ENCODE measurements at regions not wholly inside any gene's neighbourhood (a gene's known extent, or its start where the extent isn't known, plus 50 kb on each side); places are given as distances from the start of the nearest gene placed in this dataset.

GRCh38 chr1:60367532-60367931, 294.0 kb upstream of the C1orf87 start:
- no peak for DNase-seq (ENCODE audit: low read depth in 2 of 2)

DNA sequence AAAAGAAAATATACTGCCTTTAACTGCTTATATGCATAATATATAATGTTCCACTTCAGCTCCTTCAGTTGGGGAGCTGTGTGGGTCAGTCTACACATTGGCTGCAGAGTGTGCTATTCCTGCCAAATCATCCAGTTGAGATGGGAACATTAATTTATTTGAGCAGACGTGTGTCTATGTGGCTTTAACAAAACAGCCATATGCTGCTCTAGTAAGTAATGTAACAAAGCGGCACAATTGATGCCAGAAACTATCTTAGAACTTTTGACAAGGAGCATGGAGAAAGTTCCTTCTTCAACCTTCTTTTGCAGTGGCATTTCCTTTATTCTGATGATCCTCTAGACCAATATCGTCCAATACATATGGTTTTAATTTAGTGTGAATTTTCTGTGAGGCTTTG, 285.9 kb upstream of the C1orf87 start:
- DNase-seq (ENCODE audit: low read depth in 2 of 2): no peak

GRCh38 chr1:60350531-60350930, 277.0 kb upstream of the C1orf87 start:
- DNase-seq (ENCODE audit: low read depth in 2 of 2): no peak

- no peak for DNase-seq (ENCODE audit: low read depth in 2 of 2)
Observed at GRCh38 chr1:60348884-60349283, 275.3 kb upstream of the C1orf87 start.

DNA sequence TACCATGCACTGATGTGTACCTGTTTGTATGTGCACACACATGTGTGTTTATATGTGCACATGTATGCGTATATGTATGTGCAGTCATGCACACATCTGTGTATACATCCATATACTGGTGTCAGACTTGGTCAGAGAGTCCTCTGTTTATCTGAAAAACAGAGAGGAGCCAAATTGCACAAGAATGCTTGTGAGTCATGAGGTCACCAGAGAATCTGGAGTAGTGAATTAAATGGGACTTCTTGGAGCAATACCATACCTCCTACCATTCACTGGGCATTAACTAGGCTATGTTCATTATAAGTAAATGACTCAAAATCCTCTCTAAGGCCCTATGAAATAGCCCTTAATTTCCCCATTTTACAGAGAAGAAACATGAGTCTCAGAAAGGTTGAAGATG, 272.1 kb upstream of the C1orf87 start:
- no peak for DNase-seq (ENCODE audit: low read depth in 2 of 2)

DNA sequence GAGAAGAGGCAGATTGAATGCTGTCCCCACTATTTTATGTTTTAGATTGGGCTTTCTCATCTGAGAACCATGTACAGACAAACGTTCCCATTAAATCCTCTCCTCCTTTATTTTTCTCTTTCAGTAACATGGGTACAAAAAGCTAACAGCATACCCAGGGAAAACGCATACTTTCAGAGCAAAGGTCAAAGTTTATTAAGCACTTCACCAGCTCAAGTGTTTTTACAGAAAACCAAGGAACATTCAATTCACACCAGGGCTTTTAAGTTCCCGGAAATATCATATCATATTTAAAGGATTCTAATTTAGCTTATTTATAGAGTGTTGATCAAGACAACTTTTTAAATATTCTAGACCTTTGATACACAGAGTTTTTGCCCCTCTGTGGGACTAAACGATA, 271.5 kb upstream of the C1orf87 start:
- DNase-seq (ENCODE audit: low read depth in 2 of 2): no peak

GRCh38 chr1:60343736-60344135, 270.2 kb upstream of the C1orf87 start:
- DNase-seq (ENCODE audit: low read depth in 2 of 2): no peak

- DNase-seq (ENCODE audit: low read depth in 2 of 2): no peak
Observed at GRCh38 chr1:60342569-60342968, 269.0 kb upstream of the C1orf87 start.

DNA sequence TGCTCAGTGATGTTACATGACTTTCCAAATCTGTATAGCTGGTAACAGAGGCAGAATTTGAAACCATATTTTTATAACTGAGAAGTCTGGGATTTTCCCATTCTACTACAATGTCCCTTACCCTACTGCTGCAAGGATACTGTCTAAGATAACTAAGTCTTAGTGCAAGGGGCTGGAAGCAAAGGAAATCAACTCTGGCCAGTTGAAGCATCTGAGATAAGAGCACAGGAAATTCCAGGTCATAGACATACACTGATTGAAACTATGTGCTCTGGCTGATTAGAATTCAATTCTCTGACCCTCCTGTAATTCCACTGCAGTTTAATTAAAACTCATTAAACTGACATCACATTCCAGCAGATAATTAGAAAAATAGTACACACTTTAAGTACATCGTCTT, 267.7 kb upstream of the C1orf87 start:
- DNase-seq (ENCODE audit: low read depth in 2 of 2): no peak

DNA sequence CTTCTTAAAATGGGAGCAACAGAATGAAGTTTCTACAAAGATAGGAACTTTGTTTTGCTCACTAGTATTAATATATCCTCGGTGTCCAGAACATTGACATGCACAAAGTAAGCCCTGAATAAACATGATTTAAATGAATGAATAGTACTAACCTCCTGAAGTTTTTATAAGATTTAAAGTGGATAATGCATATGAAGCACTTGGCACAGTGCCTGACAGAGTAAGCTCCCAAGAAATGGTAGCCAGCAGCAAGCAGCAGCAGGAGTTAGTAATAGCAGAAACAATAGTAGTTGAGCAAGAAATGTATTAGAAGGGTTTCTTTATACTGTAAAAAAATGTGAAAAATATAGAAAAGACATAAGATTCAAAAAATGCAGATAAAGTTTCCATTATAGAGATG, 258.1 kb upstream of the C1orf87 start:
- no peak for DNase-seq (ENCODE audit: low read depth in 2 of 2)

GRCh38 chr1:60329651-60330050, 256.1 kb upstream of the C1orf87 start:
- DNase-seq (ENCODE audit: low read depth in 2 of 2): no peak

GRCh38 chr1:60311838-60312237, 238.3 kb upstream of the C1orf87 start:
- no peak for DNase-seq (ENCODE audit: low read depth in 2 of 2)

GRCh38 chr1:60299581-60299980, 226.0 kb upstream of the C1orf87 start:
- no peak for DNase-seq (ENCODE audit: low read depth in 2 of 2)

DNA sequence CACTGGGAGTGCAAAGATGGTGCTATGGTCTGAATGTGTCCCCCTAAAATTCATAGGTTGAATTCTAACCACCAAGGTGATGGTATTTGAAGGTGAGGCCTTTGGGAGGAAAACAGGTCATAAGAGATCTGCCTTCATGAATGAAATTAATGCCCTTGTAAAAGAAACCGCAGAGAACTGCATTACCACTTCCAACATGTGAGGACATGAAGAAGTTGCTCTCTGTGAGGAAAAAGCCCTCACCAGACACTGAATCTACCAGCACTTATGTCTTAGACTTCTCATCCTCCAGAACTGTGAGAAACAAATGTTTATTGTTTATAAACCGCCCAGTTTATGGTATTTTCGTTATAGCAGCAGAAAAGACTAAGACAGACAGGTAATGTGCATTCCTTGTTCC, 224.7 kb upstream of the C1orf87 start:
- no peak for DNase-seq (ENCODE audit: low read depth in 2 of 2)

DNA sequence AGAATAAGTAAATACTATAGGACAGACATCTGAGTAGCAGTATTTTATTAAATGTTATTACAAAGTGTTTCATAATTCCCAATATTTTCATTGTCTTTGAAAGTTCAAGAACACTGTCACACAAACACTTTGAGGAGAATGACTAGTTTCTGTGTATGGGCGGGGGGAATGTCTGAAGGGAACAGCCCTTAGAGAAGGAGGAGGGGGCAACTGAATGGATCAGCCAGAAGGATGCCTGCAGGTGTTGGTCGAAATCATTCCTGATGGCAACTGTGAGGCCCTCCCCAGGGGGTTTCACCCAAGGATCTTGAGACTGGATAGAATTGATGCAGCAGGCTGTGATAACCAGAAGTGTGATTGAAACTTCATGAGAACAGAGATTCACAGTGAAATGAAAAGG, 223.2 kb upstream of the C1orf87 start:
- no peak for DNase-seq (ENCODE audit: low read depth in 2 of 2)

DNA sequence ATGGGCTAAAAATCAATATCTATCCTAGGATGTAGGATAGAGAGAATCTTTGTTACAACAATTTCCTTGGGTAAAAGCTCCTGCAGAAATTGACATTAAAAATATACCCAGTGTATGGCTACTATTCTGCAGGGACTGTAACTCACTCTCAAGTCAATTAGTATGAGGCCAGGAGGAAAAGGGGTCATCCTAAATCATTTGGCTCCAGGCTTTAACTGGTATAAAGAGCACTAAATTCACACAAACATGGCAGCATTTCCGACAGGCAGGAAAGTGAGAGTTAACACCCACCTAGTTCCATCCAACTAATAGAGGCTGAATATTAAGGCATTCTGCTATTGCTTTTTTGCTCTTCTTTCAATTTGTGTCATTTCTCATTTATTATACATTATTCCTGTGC, 218.6 kb upstream of the C1orf87 start:
- no peak for DNase-seq (ENCODE audit: low read depth in 2 of 2)

DNA sequence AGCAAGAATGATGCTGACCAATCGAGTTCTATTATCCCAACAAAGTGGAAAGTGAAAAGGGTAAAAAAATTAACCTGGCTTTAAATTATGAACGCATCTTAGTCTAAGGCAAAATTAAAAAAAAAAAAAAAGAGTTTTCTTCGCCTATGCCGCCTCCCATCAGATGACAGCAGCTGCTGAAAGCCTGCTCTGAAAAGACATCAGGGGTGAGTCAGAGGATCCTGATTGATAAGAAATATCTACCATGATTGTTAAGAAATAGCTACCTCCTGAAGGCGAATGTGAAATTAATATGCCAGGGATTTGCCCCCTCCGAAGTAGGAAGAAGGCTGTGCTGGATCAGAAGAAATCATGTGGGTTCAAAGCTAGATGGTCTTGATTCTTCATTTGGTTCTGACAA, 216.8 kb upstream of the C1orf87 start:
- DNase-seq (ENCODE audit: low read depth in 2 of 2): no peak

DNA sequence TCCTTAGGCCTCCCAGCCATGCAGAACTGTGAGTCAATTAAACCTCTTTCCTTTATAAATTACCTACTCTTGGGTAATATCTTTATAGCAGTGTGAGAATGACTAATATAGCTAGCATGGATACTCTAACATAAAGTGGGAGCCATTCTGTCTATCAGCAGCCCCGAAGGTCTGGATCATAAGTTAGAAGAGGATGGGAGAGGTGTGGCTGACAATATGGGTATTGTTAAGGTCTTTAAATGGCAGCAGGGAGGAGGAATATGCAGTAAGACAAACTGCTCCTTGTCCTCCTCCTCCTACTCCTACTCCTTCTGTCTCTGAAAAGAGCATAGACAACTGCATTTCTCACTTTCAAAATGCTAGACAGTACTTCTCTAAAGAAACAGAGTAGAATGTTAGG, 214.0 kb upstream of the C1orf87 start:
- DNase-seq (ENCODE audit: low read depth in 2 of 2): no peak

DNA sequence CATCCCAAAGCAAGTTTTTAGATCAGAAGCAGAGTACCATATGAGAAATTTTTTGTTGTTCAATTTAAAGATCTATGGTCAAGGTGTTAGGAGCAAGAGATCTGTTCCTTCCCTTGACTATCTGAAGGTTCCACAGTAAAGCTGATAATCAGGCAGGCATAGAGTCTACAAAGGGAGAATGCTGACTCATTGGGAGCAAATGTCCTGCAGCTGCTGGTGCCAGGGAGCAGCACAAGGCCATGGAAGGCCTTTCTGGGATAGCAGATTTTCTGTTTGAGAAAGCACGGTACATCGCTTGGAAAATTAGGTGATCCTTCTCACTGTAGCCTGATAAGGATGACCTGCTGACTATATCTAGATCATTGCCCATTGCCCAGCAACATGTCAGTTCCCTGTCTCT, 210.1 kb upstream of the C1orf87 start:
- DNase-seq (ENCODE audit: low read depth in 2 of 2): no peak

- peak in 1 of 2 experiments; percentile 41 for DNase-seq (ENCODE audit: low read depth in 2 of 2)
Observed at GRCh38 chr1:60281360-60281932, 207.9 kb upstream of the C1orf87 start.

DNA sequence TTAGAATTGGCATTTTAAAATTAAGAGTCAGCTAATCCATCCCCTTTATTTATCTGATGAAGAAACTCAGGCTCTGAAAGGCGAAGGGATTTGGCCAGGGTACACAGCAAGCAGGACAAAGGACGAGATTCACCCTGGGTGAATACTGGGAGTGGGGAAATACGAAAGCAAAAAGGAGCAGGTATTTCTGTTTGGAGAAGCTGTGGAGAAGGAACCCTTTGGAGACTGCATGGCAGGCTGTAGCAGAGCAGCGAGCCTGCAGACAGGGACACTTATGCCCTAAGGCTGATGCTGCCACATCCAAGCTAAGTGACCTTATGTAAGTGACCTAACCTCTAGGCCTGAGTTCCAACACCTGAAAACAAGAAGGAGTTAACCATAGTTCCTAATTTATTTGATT, 207.2 kb upstream of the C1orf87 start:
- no peak for DNase-seq (ENCODE audit: low read depth in 2 of 2)

DNA sequence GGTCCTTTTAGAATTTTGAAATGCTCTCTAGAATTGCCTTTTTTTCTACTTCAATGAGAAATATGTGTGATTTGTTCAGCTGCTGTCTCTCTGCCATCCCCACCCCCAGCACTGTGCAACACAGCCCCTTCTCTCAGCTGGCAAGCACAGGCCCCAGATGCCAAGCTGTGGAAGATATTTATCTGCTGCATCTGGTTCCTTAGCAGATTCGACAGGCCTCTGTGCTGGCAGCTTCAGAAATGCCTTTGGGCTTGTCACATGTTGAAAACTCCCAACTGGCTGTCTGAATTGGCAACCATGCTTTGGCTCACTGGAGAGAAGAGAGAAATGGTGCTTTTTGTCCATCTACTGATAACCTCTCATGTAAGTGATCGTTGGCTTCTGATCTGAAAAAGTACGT, 206.7 kb upstream of the C1orf87 start:
- no peak for DNase-seq (ENCODE audit: low read depth in 2 of 2)

GRCh38 chr1:60279798-60280197, 206.2 kb upstream of the C1orf87 start:
- DNase-seq (ENCODE audit: low read depth in 2 of 2): peak in 1 of 2 experiments; percentile 38

GRCh38 chr1:60277269-60277668, 203.7 kb upstream of the C1orf87 start:
- no peak for DNase-seq (ENCODE audit: low read depth in 2 of 2)

All from fibroblast of skin of left biceps (primary cell).